HAP-1 (cell line): ENCODE measurements at regions not wholly inside any gene's neighbourhood (a gene's known extent, or its start where the extent isn't known, plus 50 kb on each side); places are given as distances from the start of the nearest gene placed in this dataset.

ENCODE experiments used
- DNase-seq, 2 experiments: peaks; one replicate each; pipeline ENCODE4 v3.0.0-alpha.2; 2016 to 2020; ENCODE audit warnings: low spot score in 2 of 2
- H3K27me3 ChIP-seq: fragments of 250-450 bp; sonication (Bioruptor Pico); 2 replicates; pipeline ENCODE4 v1.5.1; 2020; ENCODE audit warnings: low read depth, mild to moderate bottlenecking, moderate library complexity
- H3K36me3 ChIP-seq: fragments of 250-450 bp; sonication (Bioruptor Pico); replicated peaks from 2 replicates; pipeline ENCODE4 v1.5.1; 2020; ENCODE audit warnings: mild to moderate bottlenecking
- H3K4me1 ChIP-seq: fragments of 250-450 bp; sonication (Bioruptor Pico); 2 replicates; pipeline ENCODE4 v1.5.1; 2020; ENCODE audit warnings: mild to moderate bottlenecking
- H3K4me3 ChIP-seq: fragments of 250-450 bp; sonication (Bioruptor Pico); 2 replicates; pipeline ENCODE4 v1.5.1; 2020; ENCODE audit warnings: mild to moderate bottlenecking, moderate library complexity
- H3K9me3 ChIP-seq: fragments of 250-450 bp; sonication (Bioruptor Pico); 2 replicates; pipeline ENCODE4 v1.5.1; 2020; ENCODE audit warnings: mild to moderate bottlenecking, moderate library complexity
- in situ Hi-C: fragments of 300-500 bp; cut with MboI; formaldehyde crosslinking; loops from 3 replicates; pipeline ENCODE4 v1.14.3; 2020; ENCODE audit warnings: low sequenced_read_pairs, inconsistent platforms, mixed read lengths

DNA sequence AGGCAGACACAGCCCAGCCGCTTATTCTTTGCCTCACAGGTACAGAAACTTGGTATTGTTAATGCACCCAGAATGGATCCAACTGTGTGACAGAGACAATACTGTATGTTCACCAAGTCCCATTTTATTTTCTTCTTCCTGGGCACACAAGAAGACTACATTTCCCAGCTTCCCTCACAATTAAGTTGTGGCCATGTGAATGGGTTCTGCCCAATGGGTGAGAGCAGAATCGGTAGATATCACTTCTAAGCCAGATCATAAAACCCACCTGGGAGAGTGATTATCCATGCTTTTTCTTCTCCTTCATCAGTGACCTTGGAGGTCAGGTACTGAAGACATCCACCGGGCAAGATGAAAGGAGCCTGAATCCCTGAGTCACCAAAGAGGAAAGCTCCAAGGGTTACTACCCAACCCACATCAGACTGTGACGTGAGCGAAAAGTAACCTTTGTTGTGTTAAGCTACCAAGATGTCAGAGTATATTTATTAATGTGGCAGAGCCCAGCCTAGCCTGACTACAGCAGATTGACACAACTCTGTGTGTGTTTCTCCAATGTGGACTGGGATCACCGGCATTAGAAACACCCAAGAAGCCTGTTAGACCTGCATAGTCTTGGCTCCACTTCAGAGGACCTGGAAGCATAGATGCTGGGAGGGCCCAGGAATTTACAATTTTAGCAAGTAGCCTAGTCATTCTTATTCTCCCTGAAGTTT, 79.1 kb upstream of the GRIK3 start:
- Histone ChIP-seq H3K36me3 (no peaks in the 10 kb centered on the region), H3K4me3 (no peak overlapping the region), H3K9me3 (no peaks in the 10 kb centered on the region), H3K4me1 (no peaks in the 10 kb centered on the region), H3K27me3 (no peaks in the 10 kb centered on the region)
- in situ Hi-C loops = no loop called here
- DNase-seq = no peak

DNA sequence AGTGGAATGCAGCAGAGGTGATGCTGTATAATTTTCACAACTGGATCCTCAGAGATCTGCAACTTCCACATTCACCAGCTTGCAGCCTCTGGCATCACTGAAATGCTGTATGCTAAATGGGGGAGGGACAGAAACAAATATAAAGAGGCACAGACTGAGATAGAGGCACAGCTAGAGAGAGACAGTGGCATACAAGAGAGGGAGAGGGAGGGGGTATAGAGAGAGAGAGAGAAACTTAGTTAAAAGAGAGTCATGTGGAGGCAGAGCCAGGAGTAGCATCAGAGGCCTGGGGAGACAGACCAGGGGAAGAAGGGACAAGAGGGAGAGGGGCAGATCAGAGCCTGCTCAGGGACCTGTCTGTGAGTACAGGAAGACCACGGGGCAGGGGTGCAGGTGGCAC, 84.5 kb upstream of the GRIK3 start:
- H3K27me3 ChIP-seq = no peaks in the 10 kb centered on the region
- H3K4me1 ChIP-seq = no peaks in the 10 kb centered on the region
- in situ Hi-C loops = no loop called here
- H3K4me3 ChIP-seq = no peak overlapping the region
- H3K36me3 ChIP-seq = no peaks in the 10 kb centered on the region
- no peak for DNase-seq
- no peaks in the 10 kb centered on the region for H3K9me3 ChIP-seq

DNA sequence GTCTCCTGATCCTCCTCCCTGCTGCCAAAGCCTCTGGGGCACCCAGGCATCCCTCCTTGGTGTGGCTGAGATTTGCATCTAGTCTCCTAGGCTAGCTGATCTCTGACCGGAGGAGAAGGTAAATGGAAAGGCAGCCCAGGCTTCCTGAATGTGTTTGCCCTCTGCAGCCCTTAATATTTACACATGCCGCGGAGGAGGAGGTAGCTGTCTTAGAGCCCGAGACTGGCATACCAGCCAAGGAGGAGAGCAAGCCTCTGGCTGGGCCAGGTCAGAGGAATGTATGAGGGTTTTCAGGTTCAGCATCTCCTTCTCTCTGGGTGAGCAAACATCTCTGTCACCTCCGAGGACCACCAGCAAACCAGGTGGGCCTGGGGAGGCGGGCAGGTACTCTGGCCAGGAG, 86.0 kb upstream of the GRIK3 start:
- DNase-seq = no peak

DNA sequence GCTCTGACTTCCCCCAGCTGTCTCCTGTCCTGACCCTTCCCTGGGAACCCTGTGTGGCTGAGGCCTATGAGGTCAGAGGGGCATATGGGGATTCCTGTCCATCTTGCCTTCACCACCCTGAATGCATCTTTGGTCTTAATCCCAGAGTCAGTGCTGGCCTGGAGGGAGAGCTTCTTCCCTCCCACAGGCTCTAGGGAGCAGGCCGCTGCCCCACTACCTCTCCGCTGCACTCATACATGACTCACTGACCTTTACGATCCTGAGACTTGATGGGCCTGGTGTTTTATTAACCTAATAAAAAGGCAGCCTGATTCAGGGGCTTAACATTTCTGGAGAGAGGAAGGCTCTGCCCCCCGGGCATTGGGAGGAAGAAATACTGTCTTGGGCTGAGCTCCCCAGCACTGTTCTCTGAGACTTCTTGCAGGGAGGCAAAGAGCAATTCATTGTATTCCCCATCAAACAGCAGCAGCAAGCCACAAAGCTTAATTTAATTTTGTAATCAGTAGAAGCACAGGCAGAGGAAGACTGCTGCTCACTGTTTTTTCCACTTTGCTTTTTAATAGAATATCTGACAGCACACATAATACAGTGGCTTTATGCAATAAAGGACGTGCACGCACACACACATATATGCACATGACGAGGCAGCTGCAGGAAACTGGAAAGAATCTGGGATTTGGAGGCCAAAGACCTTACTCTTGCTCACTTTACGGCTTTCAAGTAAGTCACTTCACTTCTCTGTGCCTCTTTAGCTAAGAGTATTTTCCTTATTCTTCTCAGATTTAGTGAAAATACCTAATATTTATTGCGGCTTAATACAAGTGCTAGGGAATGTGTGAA, 89.2 kb upstream of the GRIK3 start:
- Histone ChIP-seq H3K4me1 (no peaks in the 10 kb centered on the region), H3K36me3 (no peaks in the 10 kb centered on the region), H3K4me3 (no peak overlapping the region), H3K9me3 (no peaks in the 10 kb centered on the region), H3K27me3 (no peaks in the 10 kb centered on the region)
- no peak for DNase-seq
- in situ Hi-C loops = no loop called here

More for the DNA sequence above, 86.0 kb upstream of the GRIK3 start:
- Histone ChIP-seq H3K36me3 (no peaks in the 10 kb centered on the region), H3K4me3 (no peak overlapping the region), H3K9me3 (no peaks in the 10 kb centered on the region), H3K27me3 (no peaks in the 10 kb centered on the region), H3K4me1 (no peaks in the 10 kb centered on the region)
- in situ Hi-C loops = no loop called here

DNA sequence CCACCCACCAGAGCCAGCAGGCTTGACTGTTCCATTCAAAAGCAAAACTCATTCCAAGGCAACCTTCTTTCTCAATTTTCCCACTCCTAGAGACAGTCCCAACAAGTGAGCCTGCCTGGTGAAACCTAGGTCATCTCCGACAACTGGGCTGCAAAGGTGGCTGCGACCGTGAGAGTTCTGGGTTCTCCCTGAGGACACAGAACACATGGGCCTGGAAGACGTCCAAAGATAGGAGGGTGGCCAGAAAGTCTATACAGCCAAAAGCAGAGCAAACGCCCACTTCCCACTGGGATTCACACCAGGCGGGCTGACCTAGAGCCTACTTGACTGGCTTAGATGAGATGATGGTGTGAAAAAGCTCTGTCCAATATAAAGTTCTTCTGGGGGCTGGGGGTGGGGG, 90.2 kb upstream of the GRIK3 start:
- H3K4me1 ChIP-seq = no peaks in the 10 kb centered on the region
- no peaks in the 10 kb centered on the region for H3K9me3 ChIP-seq
- H3K27me3 ChIP-seq = no peaks in the 10 kb centered on the region
- in situ Hi-C loops = no loop called here
- no peak for DNase-seq
- H3K4me3 ChIP-seq = no peak overlapping the region
- no peaks in the 10 kb centered on the region for H3K36me3 ChIP-seq

DNA sequence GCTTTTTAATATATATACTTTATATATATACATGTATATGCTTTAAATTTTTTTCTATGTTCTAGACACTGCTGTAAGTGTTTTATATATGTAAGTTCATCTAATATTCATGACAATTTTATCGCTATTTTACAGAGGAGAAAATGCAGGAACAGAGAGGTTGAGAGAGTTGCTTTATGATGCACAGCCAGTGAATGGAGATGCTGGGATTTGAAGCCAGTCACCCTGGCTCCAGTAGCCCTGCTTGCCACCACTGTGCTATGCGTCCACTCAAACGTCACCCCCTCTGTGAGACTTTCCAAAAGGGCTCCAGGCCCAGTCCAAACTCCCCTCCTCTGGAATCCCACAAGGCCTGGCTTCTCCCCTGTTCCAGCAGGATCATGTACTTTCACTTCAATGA, 91.0 kb upstream of the GRIK3 start:
- in situ Hi-C loops = no loop called here
- H3K36me3 ChIP-seq = no peaks in the 10 kb centered on the region
- H3K9me3 ChIP-seq = no peaks in the 10 kb centered on the region
- H3K4me1 ChIP-seq = no peaks in the 10 kb centered on the region
- no peak overlapping the region for H3K4me3 ChIP-seq
- no peaks in the 10 kb centered on the region for H3K27me3 ChIP-seq
- DNase-seq = no peak

DNA sequence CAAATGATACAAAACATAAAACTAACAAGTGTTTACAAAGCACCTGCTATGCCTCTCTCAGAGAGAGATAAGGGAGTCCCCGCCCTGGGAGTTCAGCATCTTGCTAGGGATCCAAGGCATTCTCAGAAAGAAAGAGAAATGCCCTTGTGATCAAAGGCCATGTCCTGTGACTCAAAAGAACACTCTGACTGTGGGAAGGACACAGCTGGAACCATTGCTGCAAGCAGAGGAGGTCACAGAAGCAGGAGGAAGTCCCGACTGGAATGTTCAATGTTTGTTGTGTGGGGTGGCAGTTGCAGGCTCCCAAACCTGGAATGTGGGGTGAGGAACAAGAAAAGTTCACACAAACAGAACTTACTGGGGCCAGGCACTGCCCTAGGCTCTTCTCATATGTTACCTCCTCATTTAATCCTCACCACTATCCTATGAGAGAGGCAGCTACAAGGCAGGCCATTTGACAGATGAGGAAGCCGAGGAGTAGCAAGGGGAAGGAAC, 93.0 kb upstream of the GRIK3 start:
- in situ Hi-C loops = no loop called here
- H3K27me3 ChIP-seq = no peaks in the 10 kb centered on the region
- DNase-seq = no peak

DNA sequence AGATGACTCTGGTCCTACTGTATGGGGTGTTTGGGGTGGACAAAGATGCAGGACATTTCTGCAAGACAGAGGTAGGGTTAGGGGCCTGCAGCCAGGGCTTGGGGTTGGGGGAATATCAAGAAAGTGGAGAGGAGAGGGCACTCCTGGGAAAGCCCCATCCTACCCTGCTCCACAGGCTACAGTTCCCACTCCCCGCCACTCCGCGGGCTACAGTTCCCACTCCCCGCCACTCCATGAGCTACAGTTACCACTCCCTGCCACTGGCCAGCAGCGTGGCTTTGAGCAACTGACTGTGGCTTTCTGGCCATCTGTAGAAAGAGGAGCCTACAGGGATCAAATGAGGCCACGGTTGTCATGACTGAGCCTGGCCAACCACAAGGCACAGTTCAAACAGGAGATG, 93.8 kb upstream of the GRIK3 start:
- Histone ChIP-seq H3K27me3 (no peaks in the 10 kb centered on the region), H3K9me3 (no peaks in the 10 kb centered on the region), H3K4me3 (no peak overlapping the region), H3K4me1 (no peaks in the 10 kb centered on the region), H3K36me3 (no peaks in the 10 kb centered on the region)
- DNase-seq = no peak
- in situ Hi-C loops = no loop called here

More for the DNA sequence above, 93.0 kb upstream of the GRIK3 start:
- Histone ChIP-seq H3K4me3 (no peak overlapping the region), H3K9me3 (no peaks in the 10 kb centered on the region), H3K36me3 (no peaks in the 10 kb centered on the region), H3K4me1 (no peaks in the 10 kb centered on the region)

DNA sequence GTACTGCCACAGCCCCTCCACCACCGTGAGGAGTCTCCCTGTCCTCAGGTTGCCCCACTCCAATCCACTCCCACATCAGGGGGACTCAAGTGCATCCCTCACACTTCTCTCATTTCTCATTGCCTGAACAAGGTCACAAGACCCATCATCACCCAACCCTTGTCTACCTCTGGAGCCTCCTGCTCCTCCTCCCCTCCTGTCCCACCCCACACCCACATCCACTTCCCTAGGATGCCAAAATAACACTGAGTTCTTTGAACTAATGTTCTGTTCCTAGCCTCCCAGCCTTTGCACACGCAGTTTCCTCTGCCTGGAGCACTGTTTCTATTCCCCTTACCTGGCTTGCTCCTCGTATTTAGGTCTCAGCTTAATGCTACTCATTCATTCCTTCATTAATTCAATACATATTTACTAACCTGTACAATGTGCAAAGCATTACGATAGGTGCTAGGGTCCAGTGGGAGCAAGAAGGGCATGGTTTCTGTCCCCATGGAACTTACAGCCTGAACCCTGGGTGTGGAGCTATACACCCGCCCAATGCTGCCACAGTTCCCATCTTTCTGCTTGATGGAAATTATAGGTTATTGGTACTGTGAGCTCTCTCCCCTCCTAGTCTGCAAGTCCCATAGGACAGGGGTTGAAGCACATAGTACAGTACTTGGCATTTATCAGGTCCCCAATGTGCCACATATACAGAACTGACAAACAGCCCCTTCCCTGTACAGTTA, 96.1 kb upstream of the GRIK3 start:
- in situ Hi-C loops = no loop called here
- no peaks in the 10 kb centered on the region for H3K9me3 ChIP-seq
- H3K27me3 ChIP-seq = no peaks in the 10 kb centered on the region
- no peak for DNase-seq
- no peak overlapping the region for H3K4me3 ChIP-seq
- H3K36me3 ChIP-seq = no peaks in the 10 kb centered on the region
- H3K4me1 ChIP-seq = no peaks in the 10 kb centered on the region

DNA sequence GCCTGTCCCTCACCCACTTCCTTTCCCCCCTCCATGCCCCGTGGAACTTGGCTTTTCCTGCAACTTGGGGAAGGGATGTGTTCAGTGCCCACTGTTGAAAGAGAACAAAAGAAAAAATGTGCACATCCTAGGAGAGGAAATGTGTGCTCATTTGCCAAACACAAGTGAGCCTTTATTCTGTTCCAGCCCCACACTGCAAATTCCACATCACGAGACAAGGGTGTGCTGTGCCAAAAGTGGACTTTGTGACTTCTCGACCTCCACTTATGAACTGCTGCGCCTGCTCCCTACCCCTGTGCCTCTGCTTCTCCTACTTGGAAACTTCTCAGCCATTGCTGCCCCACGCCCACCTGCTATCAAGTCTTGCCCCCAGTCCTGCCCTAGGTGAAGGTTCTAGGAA, 97.0 kb upstream of the GRIK3 start:
- in situ Hi-C loops = no loop called here
- no peaks in the 10 kb centered on the region for H3K4me1 ChIP-seq
- H3K36me3 ChIP-seq = no peaks in the 10 kb centered on the region
- DNase-seq = no peak
- H3K4me3 ChIP-seq = no peak overlapping the region
- H3K9me3 ChIP-seq = no peaks in the 10 kb centered on the region
- H3K27me3 ChIP-seq = peaks cover 4% of the 10 kb centered on the region; the same call in 1 of the 2 replicates

DNA sequence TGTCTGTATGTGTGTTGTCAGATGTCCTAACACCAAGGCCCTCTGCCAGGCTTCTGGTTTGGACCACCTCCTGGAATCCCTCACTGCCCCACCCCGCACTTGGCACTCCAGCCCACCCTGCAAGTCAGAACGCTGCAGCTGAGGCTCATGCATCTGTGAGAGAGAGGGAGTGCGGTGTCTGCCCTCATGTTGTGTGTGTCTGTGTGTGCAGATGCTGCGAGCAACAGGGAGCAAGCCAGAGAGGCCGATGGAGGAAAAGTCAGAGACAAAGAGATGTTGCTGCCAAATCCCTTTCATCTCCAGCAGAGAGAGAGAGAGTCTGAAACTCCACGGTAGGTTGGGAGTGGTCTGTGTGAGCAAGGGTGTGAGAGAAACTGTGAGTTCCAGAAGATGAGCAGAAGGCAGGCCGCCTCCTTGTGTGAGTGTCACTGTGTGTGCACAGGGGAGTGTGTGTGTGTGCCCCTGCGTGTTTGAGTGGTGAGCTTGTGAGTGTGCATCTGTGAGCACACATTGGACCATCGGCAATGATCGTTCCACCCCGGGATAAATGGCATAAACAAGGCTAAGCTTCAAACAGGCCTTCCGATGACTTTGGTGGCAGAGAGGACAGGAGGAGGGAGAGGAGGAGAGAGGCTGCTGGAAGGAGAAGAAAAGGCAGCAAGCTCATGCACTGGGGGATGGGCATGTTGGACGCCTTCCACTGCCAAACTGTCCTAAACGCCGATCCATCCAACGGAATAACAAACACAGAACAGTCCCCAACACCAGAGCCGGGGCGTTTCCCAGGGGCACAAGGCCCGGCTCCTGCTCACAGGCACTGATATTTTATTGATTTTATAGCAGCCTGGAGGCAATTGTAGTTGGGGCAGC, 99.2 kb upstream of the GRIK3 start:
- no peaks in the 10 kb centered on the region for H3K9me3 ChIP-seq
- no peaks in the 10 kb centered on the region for H3K4me1 ChIP-seq
- H3K27me3 ChIP-seq = peaks cover 4% of the 10 kb centered on the region; the same call in 1 of the 2 replicates
- no peak overlapping the region for H3K4me3 ChIP-seq
- no peaks in the 10 kb centered on the region for H3K36me3 ChIP-seq
- in situ Hi-C loops = no loop called here
- no peak for DNase-seq

DNA sequence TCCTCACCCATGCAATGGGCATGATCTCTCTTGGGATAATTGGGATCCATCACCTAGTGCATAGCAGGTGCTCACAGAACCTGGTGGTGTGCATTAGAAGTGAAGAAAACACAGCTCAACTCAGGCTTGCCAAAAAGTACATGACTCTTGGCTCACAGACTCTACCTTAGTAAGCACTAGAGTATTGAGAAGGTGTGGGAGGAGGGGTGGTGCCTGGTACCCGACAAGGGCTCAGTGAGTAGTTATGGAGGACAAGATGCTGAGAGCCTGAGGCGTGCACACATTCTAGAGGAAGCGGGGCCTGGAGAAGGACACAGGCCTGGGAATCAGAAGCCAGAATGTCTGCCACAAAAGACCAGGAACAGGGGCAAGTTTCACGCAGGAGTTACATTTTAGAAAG, 100.3 kb upstream of the GRIK3 start:
- Histone ChIP-seq H3K27me3 (peaks cover 4% of the 10 kb centered on the region; the same call in 1 of the 2 replicates), H3K4me1 (no peaks in the 10 kb centered on the region), H3K36me3 (no peaks in the 10 kb centered on the region), H3K9me3 (no peaks in the 10 kb centered on the region), H3K4me3 (no peak overlapping the region)
- no peak for DNase-seq
- in situ Hi-C loops = no loop called here

DNA sequence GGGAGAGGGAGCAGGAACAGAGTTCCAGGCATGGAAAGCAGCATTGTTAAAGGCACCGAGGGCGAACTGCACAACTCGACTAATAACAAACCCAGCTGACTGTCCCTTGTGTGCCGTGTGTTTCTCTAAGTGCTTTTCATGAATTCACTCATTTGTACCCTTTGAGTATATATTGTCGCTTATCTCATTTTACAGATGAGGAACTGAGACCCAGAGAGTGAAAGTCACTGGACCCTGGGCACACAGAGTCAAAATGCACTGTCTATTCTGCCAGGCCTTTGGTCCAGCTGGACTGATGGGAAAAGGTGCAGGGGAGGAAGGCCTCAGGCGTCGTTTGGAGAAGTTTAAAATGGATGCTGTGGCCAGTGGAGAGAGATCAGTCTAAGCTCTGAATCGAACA, 100.7 kb upstream of the GRIK3 start:
- Histone ChIP-seq H3K27me3 (peaks cover 4% of the 10 kb centered on the region; the same call in 1 of the 2 replicates), H3K9me3 (no peaks in the 10 kb centered on the region), H3K4me3 (no peak overlapping the region), H3K4me1 (no peaks in the 10 kb centered on the region), H3K36me3 (no peaks in the 10 kb centered on the region)
- in situ Hi-C loops = no loop called here
- DNase-seq = no peak
